EH (cell line): ENCODE measurements at regions not wholly inside any gene's neighbourhood (a gene's known extent, or its start where the extent isn't known, plus 50 kb on each side); places are given as distances from the start of the nearest gene placed in this dataset.
"Not testable (repeated sequence)": the region's sequence is repeated elsewhere in the genome, so short reads cannot be mapped to it uniquely, and the experiment has no call there.

Source experiments
- DNase-seq: peaks from one replicate; pipeline ENCODE4 v3.0.0-alpha.2; 2015; ENCODE audit warnings: low read depth

DNA sequence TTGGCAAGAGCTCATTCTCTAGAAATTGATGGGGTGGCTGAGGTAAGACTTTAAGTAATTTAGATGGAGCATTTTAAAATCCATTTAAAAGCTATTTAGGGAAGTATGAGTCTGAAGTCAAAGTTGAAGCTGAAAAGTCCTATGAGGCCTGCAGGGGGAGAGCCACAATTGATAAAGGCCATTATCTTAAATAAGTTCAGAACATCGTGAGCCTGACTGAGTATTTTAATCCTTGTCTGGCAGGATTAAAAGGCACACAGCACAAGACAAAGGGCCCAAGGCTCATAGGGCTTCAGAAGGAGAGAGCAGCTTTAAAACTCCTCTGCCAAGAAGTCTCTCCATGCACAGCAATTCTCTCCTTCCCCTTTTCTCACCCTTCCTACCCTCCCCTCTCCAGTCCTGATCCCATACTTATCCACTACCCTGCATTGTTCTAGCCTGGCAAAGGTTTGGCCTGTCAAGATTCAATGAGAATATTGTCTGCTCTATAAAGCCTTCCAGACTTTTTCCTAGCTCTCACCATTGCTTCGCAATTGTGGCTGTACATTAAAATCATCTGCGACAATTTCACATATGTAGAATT lies 1312.9 kb downstream of the FAM181B start:
- no peak for DNase-seq

GRCh38 chr11:81397316-81397715 lies 1336.3 kb downstream of the FAM181B start:
- no peak for DNase-seq

GRCh38 chr11:81394311-81394710 lies 1339.4 kb downstream of the FAM181B start:
- no peak for DNase-seq

DNA sequence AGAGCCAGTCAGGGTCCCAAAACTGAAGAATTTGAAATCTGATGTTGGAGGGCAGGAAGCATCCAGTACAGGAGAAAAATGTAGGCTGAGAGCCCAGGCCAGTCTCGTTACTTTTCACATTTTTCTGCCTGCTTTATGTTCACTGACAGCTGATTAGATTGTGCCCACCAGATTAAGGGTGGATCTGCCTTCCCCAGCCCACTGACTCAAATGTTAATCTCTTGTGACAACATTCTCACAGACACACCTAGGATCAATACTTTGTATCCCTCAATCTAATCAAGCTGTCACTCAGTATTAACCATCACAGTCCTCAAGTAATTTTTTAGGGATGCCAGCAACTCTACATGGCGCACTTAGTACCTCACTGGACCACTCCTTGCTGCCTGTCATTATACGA lies 1345.3 kb downstream of the FAM181B start:
- DNase-seq, result no peak

GRCh38 chr11:81380395-81380794 lies 1353.3 kb downstream of the FAM181B start:
- DNase-seq, result no peak

DNA sequence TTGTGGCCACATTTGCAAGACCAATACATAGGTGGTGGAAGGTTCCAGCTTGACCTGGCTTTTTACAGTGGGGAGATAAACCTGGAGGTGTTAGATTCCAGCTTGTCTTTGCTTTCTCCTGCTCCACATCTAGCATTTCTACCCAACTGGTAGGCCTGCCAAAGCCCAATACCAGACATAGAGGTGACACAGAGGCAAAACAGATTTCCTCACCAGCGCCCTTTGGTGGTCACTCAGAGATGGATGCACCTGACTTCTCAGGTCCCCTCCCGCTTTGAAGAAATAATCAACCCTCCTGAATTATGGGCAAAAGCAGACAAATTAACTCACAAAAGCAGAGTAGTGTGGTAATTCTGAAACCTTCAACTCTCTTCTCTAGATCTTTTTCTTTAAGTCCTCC lies 1356.2 kb downstream of the FAM181B start:
- no peak for DNase-seq

DNA sequence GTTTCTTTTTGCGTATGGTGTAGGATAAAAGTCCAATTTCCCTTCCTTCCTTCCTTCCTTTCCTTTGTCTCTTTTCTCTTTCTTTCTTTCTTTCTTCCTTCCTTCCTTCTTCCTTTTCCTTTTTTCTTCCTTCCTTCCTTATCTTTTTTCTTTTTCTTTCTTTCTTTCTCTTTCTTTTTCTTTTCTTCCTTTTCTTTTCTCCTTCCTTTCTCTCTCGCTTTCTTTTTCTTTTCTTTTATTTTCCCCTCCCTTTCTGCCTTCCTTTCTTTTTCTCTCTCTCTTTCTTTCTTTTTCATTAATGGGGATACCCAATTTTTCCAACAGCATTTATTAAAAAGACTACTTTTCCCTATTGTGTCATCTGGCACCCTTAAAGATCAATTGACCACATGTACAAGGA lies 1359.7 kb downstream of the FAM181B start:
- no peak for DNase-seq

- no peak for DNase-seq
These were observed 1365.5 kb downstream of the FAM181B start for GRCh38 chr11:81368192-81368591.

- DNase-seq, result no peak
These were observed 1368.2 kb downstream of the FAM181B start for GRCh38 chr11:81365496-81365895.

DNA sequence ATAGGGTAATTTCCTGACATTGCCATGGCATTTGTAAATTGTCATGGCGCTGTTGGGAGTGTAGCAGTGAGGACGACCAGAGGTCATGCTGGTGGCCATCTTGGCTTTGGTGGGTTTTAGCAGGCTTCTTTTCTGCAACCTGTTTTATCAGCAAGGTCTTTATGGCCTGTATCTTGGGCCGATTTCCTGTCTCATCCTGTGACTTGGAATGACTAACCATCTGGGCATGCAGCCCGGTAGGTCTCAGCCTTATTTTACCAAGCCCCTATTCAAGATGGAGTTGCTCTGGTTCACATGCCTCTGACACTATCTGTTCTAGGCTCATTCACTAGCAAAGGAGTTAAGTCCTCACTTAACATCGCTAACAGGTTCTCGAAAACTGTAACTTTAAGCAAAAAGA lies 1374.2 kb downstream of the FAM181B start:
- no peak for DNase-seq

- DNase-seq, result no peak
These were observed 1388.1 kb downstream of the FAM181B start for GRCh38 chr11:81345609-81346008.

GRCh38 chr11:81342966-81343365 lies 1390.7 kb downstream of the FAM181B start:
- DNase-seq, result no peak

DNA sequence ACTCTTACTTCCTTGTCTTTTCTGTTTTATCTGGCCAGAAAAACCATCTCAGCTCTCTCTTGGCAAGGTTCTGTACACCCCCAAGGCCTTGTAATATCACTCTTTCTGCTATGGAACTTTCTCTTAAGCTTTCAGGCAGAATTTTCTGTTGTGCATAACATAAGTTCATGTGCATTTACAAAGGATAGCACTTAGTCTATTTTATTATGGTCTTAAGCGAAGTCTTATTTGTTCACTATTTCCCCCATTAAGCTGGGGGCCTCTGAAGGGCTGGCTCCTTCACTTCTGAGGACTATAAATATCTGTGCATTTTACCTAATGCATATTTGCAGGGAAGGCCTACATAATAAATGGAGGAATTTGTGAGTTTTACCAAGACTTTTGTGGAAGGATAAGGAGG lies 1393.4 kb downstream of the FAM181B start:
- no peak for DNase-seq

DNA sequence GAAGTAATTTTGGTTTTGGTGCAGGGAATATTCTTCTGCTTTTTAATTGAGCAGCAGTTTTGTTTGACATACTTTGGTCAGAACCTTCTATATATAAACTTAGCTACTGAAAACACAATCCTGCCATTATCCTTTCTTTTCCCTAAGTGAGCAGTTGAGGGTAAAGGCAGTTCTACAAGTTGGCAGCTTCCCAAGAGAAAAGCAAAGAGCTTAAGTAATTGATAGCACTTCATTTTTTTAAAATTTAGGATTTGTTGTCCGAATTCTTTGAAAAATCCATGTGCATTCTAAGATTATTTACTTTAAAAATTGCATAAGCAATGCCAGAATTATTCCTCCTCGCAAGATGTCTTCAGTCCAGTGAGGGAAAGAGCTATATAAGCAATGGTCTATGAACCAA lies 1394.1 kb downstream of the FAM181B start:
- DNase-seq, result no peak

DNA sequence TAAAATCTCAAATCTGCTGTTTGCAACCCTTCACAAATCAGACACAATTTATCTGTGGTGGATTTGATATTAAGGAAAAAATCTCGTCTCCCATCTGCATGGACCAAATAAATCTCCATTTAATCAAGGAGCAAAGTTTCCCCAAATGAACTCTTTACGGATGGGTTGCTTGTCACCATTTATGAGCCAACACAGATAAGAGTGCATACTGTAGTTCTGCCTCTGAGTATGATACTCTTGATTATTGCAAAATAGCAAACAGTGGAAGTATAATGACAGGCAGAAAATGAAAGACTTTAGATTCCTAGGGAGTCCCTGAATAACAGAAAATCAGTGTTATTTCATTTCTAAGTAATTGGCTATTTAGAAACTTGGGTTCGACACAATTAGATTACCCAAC lies 1395.9 kb downstream of the FAM181B start:
- DNase-seq, result no peak

DNA sequence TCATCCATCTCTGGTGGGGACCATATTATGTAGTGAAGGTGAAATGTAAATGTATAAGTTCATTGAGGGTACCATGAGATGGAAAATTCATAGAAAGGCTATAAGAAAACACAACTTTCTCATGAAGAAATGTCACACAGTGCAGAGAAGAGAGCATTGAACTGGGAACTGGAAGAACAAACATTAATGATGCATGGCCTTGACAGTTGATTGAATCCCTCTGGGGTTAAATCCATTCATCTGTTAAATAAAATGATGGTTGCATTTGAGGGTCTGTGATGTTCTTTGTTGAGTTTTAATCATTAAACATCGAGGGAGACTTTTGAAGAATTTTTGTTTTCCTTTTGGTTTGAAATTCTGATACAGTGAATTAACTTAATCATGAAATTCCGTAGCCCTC lies 1401.4 kb downstream of the FAM181B start:
- DNase-seq, result no peak

DNA sequence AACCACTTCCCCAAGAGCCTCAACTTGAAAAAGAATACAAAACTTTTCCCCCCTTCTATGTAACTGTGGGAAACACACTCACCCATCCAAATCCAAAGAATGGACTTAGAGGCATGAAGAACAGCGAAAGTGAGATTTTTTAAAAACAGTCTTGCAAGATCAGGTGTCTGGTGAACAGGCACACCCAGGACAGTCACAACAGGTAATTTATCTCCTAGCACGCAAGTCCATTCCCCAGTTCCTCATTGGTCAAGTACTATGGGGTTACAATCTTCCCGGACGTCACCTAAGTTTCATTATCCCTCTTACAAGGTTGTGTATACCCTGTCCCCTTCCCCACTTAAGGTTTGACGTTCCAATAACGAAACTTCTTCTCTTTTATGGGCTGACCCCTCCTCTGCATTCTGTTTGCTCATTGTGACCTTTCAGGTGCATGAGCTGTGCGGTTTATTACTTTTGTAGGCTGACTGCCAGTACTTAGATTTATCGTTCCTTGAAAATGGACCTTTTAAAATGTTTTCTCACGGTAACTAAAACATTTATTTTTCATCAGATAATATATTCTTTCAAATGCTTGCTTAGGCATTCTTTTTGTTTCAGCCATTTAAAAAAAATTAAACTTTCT lies 1401.9 kb downstream of the FAM181B start:
- no peak for DNase-seq

DNA sequence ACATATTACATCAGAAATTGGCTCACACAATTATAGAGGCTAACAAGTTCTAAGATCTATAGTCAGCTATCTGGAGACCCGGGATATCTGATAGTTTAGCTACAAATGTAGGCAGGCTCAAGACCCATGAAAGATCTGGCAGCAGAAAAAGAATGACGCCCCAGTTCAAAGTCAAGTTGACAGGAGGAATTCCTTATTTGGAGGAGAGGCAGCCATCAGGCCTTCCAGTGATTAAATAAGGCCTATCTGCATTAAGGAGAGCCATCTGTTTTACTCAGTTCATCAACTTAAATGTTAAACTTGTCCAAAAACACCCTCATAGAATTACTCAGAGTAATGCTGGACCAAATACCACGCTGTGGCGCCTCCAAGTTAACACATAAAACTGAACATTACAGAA lies 1402.6 kb downstream of the FAM181B start:
- DNase-seq, result no peak

GRCh38 chr11:81303038-81303664 lies 1430.5 kb downstream of the FAM181B start:
- no peak for DNase-seq

GRCh38 chr11:81301166-81301830 lies 1432.4 kb downstream of the FAM181B start:
- DNase-seq, result no peak

DNA sequence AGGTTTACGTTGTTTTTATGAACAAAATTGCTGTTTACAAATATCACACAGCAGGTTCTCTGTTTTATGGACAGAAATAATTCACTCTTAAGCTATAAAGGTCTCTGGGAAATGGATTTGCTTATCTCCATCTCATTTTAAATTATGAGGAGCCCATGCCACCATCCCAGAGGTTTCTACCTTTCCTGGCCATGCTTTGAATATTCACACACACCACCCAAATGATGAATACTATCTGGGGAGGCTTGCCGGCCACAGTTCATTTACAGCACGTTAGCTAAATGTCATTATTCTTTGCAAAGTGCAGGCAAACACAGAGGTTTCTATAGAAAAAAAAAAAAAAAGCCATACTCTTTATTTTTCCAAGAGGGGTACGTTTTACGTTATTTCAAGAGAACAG lies 1446.7 kb downstream of the FAM181B start:
- no peak for DNase-seq

- DNase-seq, result no peak
These were observed 1447.1 kb downstream of the FAM181B start for GRCh38 chr11:81286550-81286949.

DNA sequence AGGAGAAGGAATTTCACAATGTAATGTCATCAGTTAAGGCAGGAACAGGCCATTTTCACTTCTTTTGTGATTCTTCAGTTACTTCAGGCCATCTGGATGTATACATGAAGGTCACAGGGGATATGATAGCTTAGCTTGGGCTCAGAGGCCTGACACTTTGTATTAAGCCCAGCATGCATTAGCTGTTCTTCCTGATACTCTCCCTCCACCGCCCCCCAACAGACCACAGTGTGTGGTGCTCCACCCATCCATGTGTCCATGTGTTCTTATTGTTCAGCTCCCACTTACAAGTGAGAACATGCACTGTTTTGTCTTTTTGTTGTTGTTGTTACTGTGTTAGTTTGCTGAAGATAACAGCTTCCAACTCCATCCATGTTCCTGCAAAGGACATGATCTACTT lies 1453.4 kb downstream of the FAM181B start:
- DNase-seq, result not testable (repeated sequence)
